Jurkat, Clone E6-1 (cell line): ENCODE measurements at regions not wholly inside any gene's neighbourhood (a gene's known extent, or its start where the extent isn't known, plus 50 kb on each side); places are given as distances from the start of the nearest gene placed in this dataset.
A peak's percentile ranks its signal among the peaks of the same experiment; 100 is the strongest.

Experiments
- DNase-seq: peaks from one replicate; pipeline ENCODE4 v3.0.0-alpha.2; 2011; ENCODE audit warnings: low read depth, low spot score
- H3K4me3 ChIP-seq: 2 replicates; pipeline ENCODE4 v1.5.1; 2011; ENCODE audit warnings: mild to moderate bottlenecking, low read length, control low read depth, moderate library complexity

DNA sequence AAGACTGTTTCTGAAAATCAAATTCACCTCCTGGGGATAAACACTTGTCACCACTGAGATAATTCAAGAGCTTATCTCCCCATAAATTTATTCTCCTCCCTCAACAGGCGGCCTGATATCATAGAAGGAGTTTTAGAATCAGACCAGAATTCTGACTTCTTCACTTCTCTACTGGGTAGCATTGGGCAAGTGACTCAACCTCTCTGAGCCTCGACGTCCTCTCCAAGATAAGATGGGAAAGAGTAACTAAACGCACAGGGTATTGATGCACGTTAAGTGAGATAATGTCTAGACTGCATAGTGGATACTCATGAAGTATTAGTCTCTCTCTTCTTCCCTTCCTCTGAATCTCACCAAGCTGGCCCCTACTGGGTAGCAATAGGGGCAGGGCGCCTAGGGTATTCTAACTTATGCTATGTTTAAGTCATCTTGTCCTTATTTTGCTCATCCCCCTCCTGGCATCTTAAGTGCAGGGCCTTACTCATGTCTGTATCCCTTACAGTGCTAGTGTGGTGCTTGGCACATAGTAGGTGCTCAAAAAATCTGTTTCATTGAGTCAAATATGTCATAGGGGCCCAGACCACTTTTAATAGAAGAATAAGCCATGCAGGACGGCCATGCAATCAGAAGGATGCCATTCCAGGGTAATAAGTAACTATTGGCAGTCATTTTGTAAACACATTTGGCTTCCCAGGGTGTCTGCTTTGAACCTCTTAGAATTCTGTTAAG lies 476.4 kb upstream of the CCL2 start:
- DNase-seq: no peak
- no peak overlapping the region for H3K4me3 ChIP-seq

DNA sequence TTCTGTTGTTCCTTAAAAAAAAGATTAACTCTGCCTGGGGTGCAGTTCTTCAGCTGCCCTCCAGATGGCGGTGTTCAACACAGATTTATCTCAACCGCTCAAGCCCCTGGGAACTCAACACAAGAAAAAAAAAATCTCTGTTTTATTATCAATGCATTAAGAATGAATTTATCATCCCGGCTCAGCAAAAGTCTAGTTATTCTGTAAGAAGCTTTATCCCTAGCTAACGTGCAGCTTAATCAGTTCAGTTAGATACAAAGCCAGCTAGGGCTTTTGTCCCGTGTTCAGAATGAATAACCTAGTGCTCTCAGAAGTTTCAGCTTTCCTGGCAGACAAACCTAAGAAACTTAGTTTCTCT lies 475.9 kb upstream of the CCL2 start:
- no peak overlapping the region for H3K4me3 ChIP-seq
- DNase-seq: peak; percentile 63

DNA sequence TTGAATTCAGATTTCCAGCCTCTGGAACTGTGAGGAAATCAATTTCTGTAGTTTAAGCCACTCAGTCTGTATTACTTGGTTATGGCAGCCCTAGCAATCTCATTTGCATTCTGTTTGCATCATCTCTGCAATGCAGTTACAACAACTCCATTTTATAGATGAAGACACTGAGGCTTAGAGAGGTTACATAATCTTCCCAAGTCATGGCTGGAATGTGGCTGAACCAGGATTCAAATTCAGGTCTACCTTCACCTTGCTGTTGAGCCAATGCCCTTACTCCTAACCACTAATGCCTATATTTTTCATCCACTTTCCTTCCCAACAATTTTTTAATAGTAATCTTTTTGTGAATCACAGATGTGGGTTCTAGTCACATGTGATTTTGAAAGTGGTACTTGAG lies 469.8 kb upstream of the CCL2 start:
- H3K4me3 ChIP-seq: no peak overlapping the region
- DNase-seq: no peak

- H3K4me3 ChIP-seq: no peak overlapping the region
- DNase-seq: no peak
Measured at GRCh38 chr17:33786478-33786877, 468.6 kb upstream of the CCL2 start.

- no peak overlapping the region for H3K4me3 ChIP-seq
- DNase-seq: no peak
Measured at GRCh38 chr17:33789658-33790057, 465.4 kb upstream of the CCL2 start.

GRCh38 chr17:33797181-33797580 lies 457.9 kb upstream of the CCL2 start:
- DNase-seq: no peak
- no peak overlapping the region for H3K4me3 ChIP-seq

DNA sequence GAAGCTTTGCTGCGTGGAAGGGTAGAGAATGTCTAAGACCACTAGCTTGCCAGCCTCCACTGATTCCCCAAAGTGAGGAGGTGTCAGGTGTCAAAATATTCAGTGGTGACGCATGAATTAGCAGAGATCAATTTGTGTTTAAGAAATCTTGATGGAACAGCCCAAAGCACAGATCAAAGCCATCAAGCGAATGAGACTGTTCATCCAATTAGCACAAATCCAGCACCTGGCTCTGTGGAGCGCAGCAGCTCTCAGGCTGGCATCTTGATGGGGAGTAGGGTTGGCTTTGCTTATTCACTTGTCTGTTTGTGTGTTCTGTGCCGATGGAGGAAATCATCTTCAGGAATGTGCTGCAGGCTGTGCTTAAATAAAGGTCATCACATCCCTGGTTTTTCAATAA lies 456.8 kb upstream of the CCL2 start:
- H3K4me3 ChIP-seq: no peak overlapping the region
- DNase-seq: no peak

DNA sequence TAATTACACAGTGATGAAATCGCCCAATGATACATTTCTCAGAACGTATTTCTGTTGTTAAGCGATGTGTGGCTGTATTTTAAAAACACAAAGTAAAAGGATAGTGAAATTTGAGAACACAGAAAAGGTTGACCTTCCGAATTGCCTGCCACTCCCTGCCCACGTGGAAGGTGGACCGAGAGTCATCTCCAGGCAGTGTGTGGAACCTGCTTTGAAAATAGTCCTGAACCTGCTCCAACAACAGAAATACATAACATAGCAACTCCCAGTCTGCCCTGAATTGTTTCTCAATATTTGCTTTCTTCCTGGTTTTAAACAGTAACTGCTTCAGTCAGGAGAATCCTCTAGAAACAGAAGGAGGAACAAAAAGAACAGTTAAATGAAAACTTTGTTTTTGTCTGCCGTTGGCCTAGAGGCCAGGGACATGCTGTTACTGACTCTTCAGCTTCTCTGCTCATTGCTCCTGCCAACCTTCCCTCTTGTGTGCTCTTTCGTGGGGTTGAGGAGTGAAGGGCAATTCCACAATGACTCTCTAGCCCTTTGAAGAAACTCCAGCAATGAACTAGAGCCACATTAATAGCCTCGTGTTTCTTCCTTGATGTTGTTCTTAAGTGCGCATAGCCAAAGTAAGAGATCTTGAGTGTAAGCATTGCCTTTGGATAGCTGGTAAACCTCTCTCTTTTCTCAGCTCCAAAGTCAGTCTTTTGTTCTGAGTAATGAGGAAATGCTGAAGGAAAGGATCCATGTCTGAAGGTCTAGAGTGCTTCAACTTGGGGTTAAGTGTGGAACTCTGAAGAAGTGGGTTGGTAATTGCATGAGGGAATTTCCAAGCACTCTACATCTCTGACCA lies 452.5 kb upstream of the CCL2 start:
- DNase-seq: no peak
- H3K4me3 ChIP-seq: no peak overlapping the region

DNA sequence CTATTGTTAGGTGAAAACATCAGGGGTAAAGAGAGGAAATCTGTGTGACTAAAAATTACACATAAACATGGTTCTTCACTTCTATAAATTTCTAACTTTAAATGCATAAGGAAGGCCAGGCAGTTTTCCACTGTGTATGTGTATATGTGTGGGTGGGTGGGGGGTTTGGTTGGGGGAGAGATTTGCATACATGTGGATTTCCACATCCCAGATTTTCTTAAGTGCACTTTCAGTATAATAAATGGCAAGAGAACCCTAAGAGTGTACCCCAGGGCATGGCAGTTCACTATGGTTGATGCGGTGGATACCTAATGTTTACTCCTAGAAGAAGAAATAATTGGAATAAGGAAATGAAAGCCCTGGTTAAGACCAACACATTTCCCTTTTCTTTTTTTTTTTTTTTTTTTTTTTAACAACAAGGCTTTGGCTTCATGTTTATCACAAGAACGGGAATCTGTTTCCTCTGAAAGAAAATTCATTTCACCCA lies 451.8 kb upstream of the CCL2 start:
- H3K4me3 ChIP-seq: no peak overlapping the region
- DNase-seq: no peak

GRCh38 chr17:33803686-33804085 lies 451.4 kb upstream of the CCL2 start:
- no peak for DNase-seq
- no peak overlapping the region for H3K4me3 ChIP-seq

GRCh38 chr17:33804401-33804800 lies 450.7 kb upstream of the CCL2 start:
- no peak for DNase-seq
- H3K4me3 ChIP-seq: no peak overlapping the region

- H3K4me3 ChIP-seq: no peak overlapping the region
- DNase-seq: no peak
Measured at GRCh38 chr17:33806631-33807030, 448.5 kb upstream of the CCL2 start.

GRCh38 chr17:33809748-33810147 lies 445.3 kb upstream of the CCL2 start:
- no peak overlapping the region for H3K4me3 ChIP-seq
- DNase-seq: no peak

- H3K4me3 ChIP-seq: no peak overlapping the region
- no peak for DNase-seq
Measured at GRCh38 chr17:33811004-33811760, 443.9 kb upstream of the CCL2 start.

GRCh38 chr17:33811984-33812577 lies 443.0 kb upstream of the CCL2 start:
- H3K4me3 ChIP-seq: no peak overlapping the region
- no peak for DNase-seq

DNA sequence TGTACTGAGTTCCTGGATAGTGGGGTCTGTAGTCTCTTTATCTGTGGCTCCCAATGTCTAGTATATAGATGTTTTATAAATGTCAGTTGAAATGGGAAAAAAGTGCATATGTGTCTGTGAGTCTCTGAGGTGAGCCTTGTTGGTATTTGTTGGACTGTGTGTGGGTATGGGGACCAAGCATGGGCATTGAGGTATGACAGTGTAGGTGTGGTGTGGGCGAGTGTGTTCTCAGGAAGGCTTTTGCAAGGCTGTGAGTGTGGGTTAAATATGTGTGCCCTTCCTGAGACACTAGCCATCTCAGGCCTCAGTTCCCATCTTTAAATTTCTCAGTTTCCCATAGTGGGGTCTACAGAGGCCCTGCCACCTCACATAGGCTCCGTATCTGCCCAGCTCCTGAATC lies 440.2 kb upstream of the CCL2 start:
- no peak for DNase-seq
- no peak overlapping the region for H3K4me3 ChIP-seq

GRCh38 chr17:33816036-33816435 lies 439.0 kb upstream of the CCL2 start:
- H3K4me3 ChIP-seq: no peak overlapping the region
- DNase-seq: no peak

GRCh38 chr17:33816842-33817617 lies 438.1 kb upstream of the CCL2 start:
- DNase-seq: no peak
- H3K4me3 ChIP-seq: no peak overlapping the region

GRCh38 chr17:33819539-33819938 lies 435.5 kb upstream of the CCL2 start:
- no peak for DNase-seq

More at GRCh38 chr17:33819539-33819938, 435.5 kb upstream of the CCL2 start:
- no peak overlapping the region for H3K4me3 ChIP-seq
